ENCODE measurements at regions not wholly inside any gene's neighbourhood (a gene's known extent, or its start where the extent isn't known, plus 50 kb on each side); places are given as distances from the start of the nearest gene placed in this dataset.

DNA sequence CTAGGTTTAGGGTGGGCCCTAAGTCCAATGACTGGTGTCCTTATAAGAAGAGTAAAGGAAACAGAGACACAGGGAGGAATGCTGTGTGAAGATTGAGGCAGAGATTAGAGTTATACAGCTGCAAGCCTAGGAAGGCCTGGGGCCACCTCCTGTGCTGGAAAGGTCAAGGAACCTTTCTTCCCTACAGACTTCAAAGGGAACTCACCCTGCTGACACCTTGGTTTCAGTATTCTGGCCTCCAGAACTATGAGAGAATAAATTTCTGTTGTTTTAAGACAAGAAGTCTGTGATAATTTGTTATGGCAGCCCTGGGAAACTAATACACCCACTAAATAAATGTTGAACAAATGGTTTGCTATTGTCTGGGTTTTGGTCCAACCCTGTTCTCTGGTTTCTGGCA lies 102.3 kb upstream of the NEUROD1 start:
- TF ChIP-seq IRF2 (CRISPR knock-in tag; IDR thresholded peaks at IDR 0.05), result no peak
- TF ChIP-seq, protein P1, sequence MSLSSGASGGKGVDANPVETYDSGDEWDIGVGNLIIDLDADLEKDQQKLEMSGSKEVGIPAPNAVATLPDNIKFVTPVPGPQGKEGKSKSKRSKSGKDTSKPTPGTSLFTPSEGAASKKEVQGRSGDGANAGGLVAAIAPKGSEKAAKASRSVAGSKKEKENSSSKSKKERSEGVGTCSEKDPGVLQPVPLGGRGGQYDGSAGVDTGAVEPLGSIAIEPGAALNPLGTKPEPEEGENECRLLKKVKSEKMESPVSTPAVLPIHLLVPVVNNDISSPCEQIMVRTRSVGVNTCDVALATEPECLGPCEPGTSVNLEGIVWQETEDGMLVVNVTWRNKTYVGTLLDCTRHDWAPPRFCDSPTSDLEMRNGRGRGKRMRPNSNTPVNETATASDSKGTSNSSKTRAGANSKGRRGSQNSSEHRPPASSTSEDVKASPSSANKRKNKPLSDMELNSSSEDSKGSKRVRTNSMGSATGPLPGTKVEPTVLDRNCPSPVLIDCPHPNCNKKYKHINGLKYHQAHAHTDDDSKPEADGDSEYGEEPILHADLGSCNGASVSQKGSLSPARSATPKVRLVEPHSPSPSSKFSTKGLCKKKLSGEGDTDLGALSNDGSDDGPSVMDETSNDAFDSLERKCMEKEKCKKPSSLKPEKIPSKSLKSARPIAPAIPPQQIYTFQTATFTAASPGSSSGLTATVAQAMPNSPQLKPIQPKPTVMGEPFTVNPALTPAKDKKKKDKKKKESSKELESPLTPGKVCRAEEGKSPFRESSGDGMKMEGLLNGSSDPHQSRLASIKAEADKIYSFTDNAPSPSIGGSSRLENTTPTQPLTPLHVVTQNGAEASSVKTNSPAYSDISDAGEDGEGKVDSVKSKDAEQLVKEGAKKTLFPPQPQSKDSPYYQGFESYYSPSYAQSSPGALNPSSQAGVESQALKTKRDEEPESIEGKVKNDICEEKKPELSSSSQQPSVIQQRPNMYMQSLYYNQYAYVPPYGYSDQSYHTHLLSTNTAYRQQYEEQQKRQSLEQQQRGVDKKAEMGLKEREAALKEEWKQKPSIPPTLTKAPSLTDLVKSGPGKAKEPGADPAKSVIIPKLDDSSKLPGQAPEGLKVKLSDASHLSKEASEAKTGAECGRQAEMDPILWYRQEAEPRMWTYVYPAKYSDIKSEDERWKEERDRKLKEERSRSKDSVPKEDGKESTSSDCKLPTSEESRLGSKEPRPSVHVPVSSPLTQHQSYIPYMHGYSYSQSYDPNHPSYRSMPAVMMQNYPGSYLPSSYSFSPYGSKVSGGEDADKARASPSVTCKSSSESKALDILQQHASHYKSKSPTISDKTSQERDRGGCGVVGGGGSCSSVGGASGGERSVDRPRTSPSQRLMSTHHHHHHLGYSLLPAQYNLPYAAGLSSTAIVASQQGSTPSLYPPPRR (CRISPR knock-in tag; IDR thresholded peaks at IDR 0.05; ENCODE audit: borderline replicate concordance), result no peak
